ENCODE measurements at regions not wholly inside any gene's neighbourhood (a gene's known extent, or its start where the extent isn't known, plus 50 kb on each side); places are given as distances from the start of the nearest gene placed in this dataset.

DNA sequence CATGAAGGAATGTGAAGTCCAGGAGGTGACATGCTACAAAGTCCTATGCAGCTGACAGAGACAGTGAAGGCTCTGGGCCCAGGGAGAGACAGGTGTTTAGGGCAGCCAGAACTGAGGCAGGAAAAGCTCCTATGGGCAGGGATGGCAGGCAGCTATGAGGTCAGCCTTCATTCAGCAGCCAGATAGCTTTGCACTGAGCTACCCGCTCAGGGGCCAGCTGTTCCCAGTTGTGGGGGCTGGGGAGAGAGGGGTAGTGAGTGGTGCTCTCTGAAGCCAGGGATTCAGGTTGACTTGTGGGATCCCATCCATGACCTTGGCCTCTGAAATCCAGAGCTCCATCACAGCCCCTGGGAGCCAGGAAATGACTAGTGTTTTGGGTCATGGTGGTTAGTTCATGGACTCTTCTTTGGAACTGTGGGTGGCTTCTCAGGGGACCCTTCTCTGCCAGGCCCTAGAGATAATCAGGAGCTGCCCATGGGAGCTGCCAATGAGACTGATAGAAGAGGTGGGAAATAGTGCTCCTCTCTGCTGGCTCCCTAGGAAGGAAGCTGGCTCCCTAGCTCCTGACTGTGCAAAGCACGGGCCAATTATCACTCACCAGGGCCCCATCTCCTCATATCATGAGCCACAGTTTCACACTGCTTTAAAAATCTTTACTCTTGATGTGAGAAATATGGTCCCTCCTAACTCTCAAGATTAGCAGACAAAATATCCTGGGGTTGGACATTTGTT, 127.7 kb downstream of the VEGFA start:
- DNase-seq (ENCODE audit: low spot score), result no peak
- 92% methylated on average over 2 of the region's 2 CpGs for WGBS

DNA sequence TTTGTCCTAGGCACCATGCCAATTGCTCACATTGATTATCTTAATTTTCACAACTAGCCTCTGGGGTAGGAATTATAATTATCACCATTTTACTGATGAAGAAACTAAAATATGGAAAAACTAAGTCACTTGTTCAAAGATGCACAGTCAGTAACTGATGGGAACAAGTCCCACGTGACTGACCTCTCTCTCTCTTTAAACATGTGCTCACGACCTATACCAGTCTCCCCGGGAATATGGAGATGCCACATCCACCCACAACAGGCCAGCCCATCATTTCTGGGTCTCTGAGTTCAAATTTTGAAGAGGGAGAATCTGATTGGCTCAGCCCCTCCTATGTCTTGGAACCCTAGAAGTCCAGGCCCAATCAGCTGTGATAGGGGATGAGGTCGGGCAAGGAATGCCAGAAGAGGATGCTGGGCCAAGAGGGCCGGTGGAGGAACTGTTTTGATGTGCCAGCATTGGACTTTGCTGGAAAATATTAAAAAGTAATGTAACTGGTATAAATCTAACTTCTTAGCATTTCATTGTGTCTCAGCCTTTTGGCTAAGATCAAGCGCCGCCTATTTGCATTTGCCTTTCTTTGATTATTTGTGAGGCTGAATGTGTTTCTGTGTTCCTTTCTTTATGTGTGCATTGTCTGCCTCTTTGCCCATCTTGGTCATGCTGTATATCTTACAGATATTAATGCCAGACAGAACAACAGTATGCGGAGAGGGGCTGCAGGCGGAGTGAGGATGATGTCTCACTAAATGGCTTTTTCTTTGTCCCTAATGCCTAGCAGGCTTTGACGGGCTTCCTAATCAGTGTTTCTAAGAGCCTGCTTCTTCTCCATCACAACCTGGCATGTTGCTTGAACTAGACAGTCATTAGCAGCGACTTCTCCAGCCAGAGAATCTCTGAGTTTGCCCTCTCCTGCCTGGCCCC, 126.6 kb downstream of the VEGFA start:
- no peak overlapping the region for H3K4me3 ChIP-seq
- 67% methylated on average over 11 of the region's 11 CpGs for WGBS
- no peak for DNase-seq (ENCODE audit: low spot score)
- no peaks in the 10 kb centered on the region for H3K36me3 ChIP-seq
- H3K27ac ChIP-seq, result no peak overlapping the region
- intact Hi-C loops (cut with DNase I), result no loop called here
- TF ChIP-seq, protein P1, sequence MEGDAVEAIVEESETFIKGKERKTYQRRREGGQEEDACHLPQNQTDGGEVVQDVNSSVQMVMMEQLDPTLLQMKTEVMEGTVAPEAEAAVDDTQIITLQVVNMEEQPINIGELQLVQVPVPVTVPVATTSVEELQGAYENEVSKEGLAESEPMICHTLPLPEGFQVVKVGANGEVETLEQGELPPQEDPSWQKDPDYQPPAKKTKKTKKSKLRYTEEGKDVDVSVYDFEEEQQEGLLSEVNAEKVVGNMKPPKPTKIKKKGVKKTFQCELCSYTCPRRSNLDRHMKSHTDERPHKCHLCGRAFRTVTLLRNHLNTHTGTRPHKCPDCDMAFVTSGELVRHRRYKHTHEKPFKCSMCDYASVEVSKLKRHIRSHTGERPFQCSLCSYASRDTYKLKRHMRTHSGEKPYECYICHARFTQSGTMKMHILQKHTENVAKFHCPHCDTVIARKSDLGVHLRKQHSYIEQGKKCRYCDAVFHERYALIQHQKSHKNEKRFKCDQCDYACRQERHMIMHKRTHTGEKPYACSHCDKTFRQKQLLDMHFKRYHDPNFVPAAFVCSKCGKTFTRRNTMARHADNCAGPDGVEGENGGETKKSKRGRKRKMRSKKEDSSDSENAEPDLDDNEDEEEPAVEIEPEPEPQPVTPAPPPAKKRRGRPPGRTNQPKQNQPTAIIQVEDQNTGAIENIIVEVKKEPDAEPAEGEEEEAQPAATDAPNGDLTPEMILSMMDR (IDR thresholded peaks at IDR 0.05), result no peak
- TF ChIP-seq POLR2A (IDR thresholded peaks at IDR 0.05) (no peak), POLR2AphosphoS5 (IDR thresholded peaks at IDR 0.05) (no peak)
- no peaks in the 10 kb centered on the region for H3K4me1 ChIP-seq (replicated peaks)
- H3K9me3 ChIP-seq, result no peaks in the 10 kb centered on the region
- H3K27me3 ChIP-seq (replicated peaks; ENCODE audit: insufficient read depth), result no peaks in the 10 kb centered on the region

More for the DNA sequence above, 127.7 kb downstream of the VEGFA start:
- Histone ChIP-seq H3K36me3 (no peaks in the 10 kb centered on the region), H3K9me3 (no peaks in the 10 kb centered on the region), H3K27me3 (replicated peaks; ENCODE audit: insufficient read depth) (no peaks in the 10 kb centered on the region), H3K27ac (no peak overlapping the region), H3K4me1 (replicated peaks) (no peaks in the 10 kb centered on the region), H3K4me3 (no peak overlapping the region)
- intact Hi-C loops (cut with DNase I), result no loop called here
- no peak for TF ChIP-seq POLR2A (IDR thresholded peaks at IDR 0.05)
- no peak for TF ChIP-seq POLR2AphosphoS5 (IDR thresholded peaks at IDR 0.05)
- TF ChIP-seq, protein P1 (IDR thresholded peaks at IDR 0.05), result no peak

DNA sequence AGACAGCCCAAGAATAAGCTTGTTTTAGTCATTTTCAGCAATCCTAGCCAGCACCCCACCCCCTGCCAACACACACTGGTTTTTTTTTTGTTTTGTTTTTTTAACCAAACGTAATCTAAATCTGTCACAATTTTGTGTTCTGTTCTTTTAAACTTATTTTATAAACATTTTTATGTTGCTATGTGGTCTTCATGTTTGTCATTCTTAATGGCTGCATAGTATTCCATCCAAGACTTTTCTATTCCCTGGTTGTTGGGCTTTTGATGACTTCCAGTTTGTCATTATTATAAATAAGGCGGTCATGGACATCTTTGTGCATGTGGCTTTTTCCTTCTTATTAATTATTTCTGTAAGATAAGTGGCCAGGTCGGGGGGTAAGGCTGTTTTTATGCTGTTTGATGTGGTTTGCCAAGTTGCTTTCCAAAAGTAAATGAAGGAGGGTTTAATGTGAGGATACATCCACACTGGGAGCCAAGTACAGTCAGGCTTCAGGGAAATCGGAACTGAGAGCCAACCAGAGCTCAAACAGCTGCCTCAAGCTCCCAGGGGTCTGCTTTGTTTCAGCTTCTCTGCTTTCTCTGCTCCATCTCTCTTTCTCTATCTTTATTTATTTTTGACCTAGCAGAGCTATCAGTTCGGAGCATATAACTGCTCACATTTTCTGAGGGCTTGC, 125.8 kb downstream of the VEGFA start:
- H3K9me3 ChIP-seq, result no peaks in the 10 kb centered on the region
- H3K4me3 ChIP-seq, result no peak overlapping the region
- H3K4me1 ChIP-seq (replicated peaks), result no peaks in the 10 kb centered on the region
- H3K27ac ChIP-seq, result no peak overlapping the region
- intact Hi-C loops (cut with DNase I), result no loop called here
- H3K27me3 ChIP-seq (replicated peaks; ENCODE audit: insufficient read depth), result no peaks in the 10 kb centered on the region
- no peaks in the 10 kb centered on the region for H3K36me3 ChIP-seq
- 49% methylated on average over 5 of the region's 5 CpGs for WGBS
- TF ChIP-seq POLR2AphosphoS5 (IDR thresholded peaks at IDR 0.05), result no peak
- TF ChIP-seq, protein P1 (IDR thresholded peaks at IDR 0.05), result no peak
- no peak for TF ChIP-seq POLR2A (IDR thresholded peaks at IDR 0.05)
- DNase-seq (ENCODE audit: low spot score), result no peak

DNA sequence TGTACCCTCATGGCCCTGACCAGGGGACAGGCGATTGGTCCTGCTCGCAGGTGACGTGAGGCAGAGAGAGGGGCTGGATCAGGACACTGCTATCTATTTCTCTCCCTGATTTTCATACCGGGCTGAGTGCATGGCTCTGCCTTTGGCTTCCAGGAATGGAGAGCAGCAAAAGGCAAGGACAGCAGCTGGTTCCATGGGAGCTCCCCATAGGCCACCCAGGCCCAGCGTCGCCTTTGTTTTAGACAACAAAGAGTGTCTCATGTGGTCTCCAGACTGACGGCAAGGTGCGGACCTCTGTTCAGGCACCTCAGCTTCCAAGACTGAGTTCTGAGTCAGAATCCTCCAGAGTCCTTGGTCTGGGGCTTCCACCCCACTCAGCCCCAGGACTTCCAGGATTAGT, 123.1 kb downstream of the VEGFA start:
- H3K27ac ChIP-seq, result no peak overlapping the region
- no peaks in the 10 kb centered on the region for H3K9me3 ChIP-seq
- DNase-seq (ENCODE audit: low spot score), result no peak
- intact Hi-C loops (cut with DNase I), result no loop called here
- no peak for TF ChIP-seq POLR2A (IDR thresholded peaks at IDR 0.05)
- TF ChIP-seq POLR2AphosphoS5 (IDR thresholded peaks at IDR 0.05), result no peak
- TF ChIP-seq, protein P1 (IDR thresholded peaks at IDR 0.05), result no peak
- peaks cover 2% of the 10 kb centered on the region for H3K27me3 ChIP-seq (replicated peaks; ENCODE audit: insufficient read depth)
- no peaks in the 10 kb centered on the region for H3K4me1 ChIP-seq (replicated peaks)
- 81% methylated on average over 8 of the region's 8 CpGs for WGBS
- no peak overlapping the region for H3K4me3 ChIP-seq
- H3K36me3 ChIP-seq, result no peaks in the 10 kb centered on the region

All from prostate gland (tissue), 2 donors.